Subcutaneous abdominal adipose tissue (tissue), 5 donors: ENCODE measurements at regions not wholly inside any gene's neighbourhood (a gene's known extent, or its start where the extent isn't known, plus 50 kb on each side); places are given as distances from the start of the nearest gene placed in this dataset.

Experiments
- H3K27ac ChIP-seq: one replicate; pipeline ENCODE4 v1.7.0; 2013; ENCODE audit warnings: low read depth, mild to moderate bottlenecking, inconsistent platforms, low read length, moderate library complexity
- H3K27me3 ChIP-seq, 5 donors: one replicate each; pipeline ENCODE4 v1.7.0; 2013; ENCODE audit warnings: low read length in 5 of 5, inconsistent platforms in 1 of 5; ENCODE audit not compliant: control insufficient read depth in 5 of 5, insufficient read depth in 4 of 5
- H3K36me3 ChIP-seq, 5 donors: one replicate each; pipeline ENCODE4 v1.7.0; 2013; ENCODE audit warnings: low read length in 5 of 5; ENCODE audit not compliant: control insufficient read depth in 5 of 5, insufficient read depth in 5 of 5
- H3K4me1 ChIP-seq, 5 donors: one replicate each; pipeline ENCODE4 v1.7.0; 2013; ENCODE audit warnings: low read length in 5 of 5, mild to moderate bottlenecking in 3 of 5, moderate library complexity in 1 of 5; ENCODE audit not compliant: control insufficient read depth in 5 of 5, insufficient read depth in 5 of 5
- H3K4me3 ChIP-seq, 5 donors: one replicate each; pipeline ENCODE4 v1.7.0; 2013; ENCODE audit warnings: low read length in 5 of 5, low read depth in 1 of 5
- H3K9ac ChIP-seq, 5 donors: one replicate each; pipeline ENCODE4 v1.7.0; 2013; ENCODE audit warnings: low read length in 5 of 5, mild to moderate bottlenecking in 4 of 5, moderate library complexity in 3 of 5
- H3K9me3 ChIP-seq, 5 donors: one replicate each; pipeline ENCODE4 v1.7.0; 2013; ENCODE audit warnings: low read length in 5 of 5; ENCODE audit not compliant: control insufficient read depth in 5 of 5
- donor health status: healthy.
- donor health status: healthy.
- donor health status: healthy.
- donor health status: healthy.
- donor health status: healthy.

DNA sequence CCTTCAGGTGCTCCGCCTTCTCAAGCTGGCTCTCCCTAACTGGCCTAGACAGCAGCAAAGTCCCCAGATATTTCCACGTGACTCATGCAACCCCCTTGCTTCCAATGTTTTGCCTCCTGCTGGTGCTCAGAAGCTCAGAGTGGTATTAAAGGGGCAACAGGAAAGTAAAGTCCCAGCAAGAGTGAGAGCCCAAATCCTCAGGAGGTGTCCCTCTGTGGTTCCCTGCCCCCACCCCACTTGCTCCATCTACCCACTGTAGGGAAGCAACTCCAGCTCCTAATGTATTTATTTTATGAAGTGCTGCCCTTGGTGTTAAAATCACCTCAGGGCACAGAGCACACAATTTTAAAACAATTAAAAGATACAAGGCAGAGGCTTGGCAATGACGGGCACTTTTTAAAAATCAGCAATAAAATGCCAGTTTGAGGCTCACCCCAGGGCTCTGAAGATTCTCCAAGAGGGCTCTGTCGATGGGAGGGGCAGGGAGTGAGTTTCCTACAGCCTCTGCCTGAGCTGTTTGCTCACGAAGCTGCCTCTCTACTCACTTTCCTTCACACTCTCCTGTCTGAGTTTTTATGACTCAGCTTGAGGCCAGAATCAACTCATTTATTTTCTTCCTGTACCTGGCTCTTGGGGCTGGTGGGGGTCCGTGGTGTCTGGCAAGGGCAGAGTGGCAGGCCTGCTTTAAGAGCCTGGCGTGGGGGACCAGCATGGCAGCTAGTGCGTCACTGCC lies 81.9 kb upstream of the MAX start:
- Histone ChIP-seq H3K27me3 (peaks cover 3 to 6% (median 4%) of the 10 kb centered on the region in 5 donors), H3K9me3 (peaks cover 0 to 11% (median 6%) of the 10 kb centered on the region in 5 donors), H3K4me1 (peaks cover 0 to 5% (median 4%) of the 10 kb centered on the region in 5 donors), H3K4me3 (no peak overlapping the region), H3K27ac (no peak overlapping the region), H3K36me3 (no peaks in the 10 kb centered on the region), H3K9ac (no peak overlapping the region)

DNA sequence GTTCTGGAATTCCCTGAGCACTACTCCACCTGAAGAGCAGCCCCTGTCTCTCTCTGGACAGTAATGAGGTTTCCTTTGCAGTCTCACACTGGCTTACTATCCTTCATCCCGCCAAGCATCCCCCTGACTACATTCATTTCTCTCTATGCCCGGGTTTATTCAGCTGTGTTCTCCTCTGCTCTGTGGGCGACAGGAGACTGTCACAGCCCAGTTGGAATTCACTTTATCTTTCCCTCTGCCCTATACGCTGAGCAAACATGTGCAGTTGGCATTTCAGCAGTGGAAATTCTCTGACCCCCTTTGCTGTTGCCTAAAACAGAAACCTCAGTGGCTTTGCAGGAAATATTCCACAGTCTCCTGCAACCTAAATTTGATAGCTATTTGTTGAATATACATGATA lies 83.5 kb upstream of the MAX start:
- Histone ChIP-seq H3K36me3 (no peaks in the 10 kb centered on the region), H3K4me3 (no peak overlapping the region), H3K27ac (no peak overlapping the region), H3K4me1 (no peaks in the 10 kb centered on the region), H3K9me3 (peaks cover 0 to 11% (median 6%) of the 10 kb centered on the region in 5 donors), H3K9ac (no peak overlapping the region), H3K27me3 (peaks cover 3 to 8% (median 5%) of the 10 kb centered on the region in 5 donors)

DNA sequence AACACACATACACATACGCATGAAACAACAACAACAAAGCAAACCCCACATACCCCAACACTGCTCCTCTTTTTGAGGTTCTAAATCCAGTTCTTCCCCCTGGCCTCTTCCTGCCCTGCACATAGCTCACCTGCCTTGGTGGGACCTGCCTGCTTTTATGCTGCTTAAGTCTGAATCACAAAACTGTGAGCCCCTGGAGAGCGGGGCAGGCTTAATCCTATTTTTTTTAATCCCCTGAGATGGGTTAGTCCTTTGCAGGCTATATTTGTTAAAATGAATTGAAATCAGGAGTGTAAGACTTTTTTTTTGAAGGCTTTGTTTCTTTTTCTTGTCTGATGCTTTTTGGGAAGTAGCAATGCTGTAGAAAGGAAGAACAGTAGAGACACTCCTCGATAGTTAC lies 84.6 kb upstream of the MAX start:
- Histone ChIP-seq H3K36me3 (no peaks in the 10 kb centered on the region), H3K9me3 (peaks cover 0 to 9% (median 5%) of the 10 kb centered on the region in 5 donors), H3K4me1 (no peaks in the 10 kb centered on the region), H3K9ac (no peak overlapping the region), H3K27me3 (peaks cover 3 to 8% (median 5%) of the 10 kb centered on the region in 5 donors), H3K4me3 (no peak overlapping the region), H3K27ac (no peak overlapping the region)

DNA sequence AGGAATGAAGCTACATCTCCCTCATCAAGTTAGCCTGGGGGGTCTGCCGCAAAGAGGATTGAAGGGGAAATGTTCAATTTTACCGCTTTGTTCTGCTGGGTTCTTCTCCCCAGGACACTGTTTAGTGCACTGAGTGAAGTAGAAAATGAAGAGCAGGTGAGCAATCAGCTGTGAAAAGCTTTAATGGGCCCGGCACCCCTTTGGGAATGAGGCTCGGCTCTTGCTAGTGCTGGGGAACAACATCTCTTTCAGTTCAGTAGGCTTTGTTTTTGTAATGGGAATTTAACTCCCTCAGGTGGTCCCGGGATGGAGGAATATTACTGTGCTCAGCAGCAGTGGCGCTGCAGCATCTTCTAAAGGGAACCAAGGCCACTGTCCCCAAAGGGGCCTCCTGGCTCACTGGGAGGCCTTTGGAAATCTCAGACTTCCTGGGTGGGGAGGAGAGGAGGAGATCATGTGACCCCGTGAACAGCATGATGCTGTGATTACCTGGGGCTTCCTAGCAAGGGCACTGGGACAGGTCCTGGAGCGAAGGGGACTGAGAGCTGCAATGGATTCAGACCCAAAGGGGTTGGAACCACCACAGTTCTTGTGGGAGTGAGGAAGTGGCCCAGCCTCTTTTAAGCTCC lies 85.2 kb upstream of the MAX start:
- Histone ChIP-seq H3K27me3 (peaks cover 3 to 8% (median 5%) of the 10 kb centered on the region in 5 donors), H3K36me3 (no peaks in the 10 kb centered on the region), H3K4me3 (no peak overlapping the region)

DNA sequence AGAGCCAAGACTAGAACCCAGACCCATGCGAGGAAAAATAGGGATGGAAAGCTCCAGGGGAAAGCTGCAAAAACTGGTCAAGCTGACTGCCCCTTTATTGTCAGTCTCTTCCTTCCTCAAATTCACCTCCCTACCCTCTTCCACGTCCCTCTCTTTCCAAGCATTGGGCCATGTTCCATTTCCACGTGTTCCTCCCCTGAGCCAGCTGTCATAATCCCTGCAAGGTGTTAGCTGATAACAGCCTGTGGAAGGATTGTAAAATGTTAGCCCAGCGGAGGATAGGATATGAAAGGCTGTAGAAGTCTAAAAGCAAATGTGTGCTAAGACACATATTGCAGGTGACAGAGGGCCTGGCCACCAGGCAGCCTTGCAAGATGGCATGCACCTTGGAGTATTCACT lies 88.0 kb upstream of the MAX start:
- H3K4me1 ChIP-seq = no peaks in the 10 kb centered on the region
- no peaks in the 10 kb centered on the region for H3K9me3 ChIP-seq
- H3K27ac ChIP-seq = no peak overlapping the region
- H3K27me3 ChIP-seq = peaks cover 3 to 8% (median 5%) of the 10 kb centered on the region in 5 donors
- no peak overlapping the region for H3K9ac ChIP-seq
- no peaks in the 10 kb centered on the region for H3K36me3 ChIP-seq
- H3K4me3 ChIP-seq = no peak overlapping the region

More for the DNA sequence above, 85.2 kb upstream of the MAX start:
- H3K27ac ChIP-seq = no peak overlapping the region
- H3K4me1 ChIP-seq = no peaks in the 10 kb centered on the region
- peaks cover 0 to 3% (median 1%) of the 10 kb centered on the region in 5 donors for H3K9me3 ChIP-seq
- H3K9ac ChIP-seq = no peak overlapping the region

DNA sequence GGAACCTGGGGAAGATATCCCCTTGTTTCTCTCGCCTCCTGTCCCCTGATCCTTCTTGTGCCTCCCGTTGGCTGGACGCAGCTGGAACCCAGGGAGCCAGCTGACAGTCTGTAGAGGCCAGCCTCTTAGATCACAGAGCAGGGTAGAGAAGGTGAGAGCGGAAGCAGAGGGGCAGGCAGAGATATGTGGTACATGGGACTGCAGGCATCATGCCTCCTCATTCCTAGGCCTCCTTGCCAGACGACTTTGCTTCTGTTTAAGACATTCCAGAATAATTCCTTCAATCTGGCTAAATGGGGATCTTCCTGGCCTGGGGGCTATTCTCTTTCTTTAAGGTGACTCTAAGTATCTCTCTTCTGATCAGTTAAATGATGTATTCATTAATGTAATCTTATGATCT lies 89.4 kb upstream of the MAX start:
- H3K27me3 ChIP-seq = peaks cover 0 to 4% (median 2%) of the 10 kb centered on the region in 5 donors
- H3K4me3 ChIP-seq = no peak overlapping the region
- H3K4me1 ChIP-seq = no peaks in the 10 kb centered on the region
- H3K36me3 ChIP-seq = no peaks in the 10 kb centered on the region
- no peak overlapping the region for H3K27ac ChIP-seq
- H3K9me3 ChIP-seq = no peaks in the 10 kb centered on the region
- no peak overlapping the region for H3K9ac ChIP-seq

DNA sequence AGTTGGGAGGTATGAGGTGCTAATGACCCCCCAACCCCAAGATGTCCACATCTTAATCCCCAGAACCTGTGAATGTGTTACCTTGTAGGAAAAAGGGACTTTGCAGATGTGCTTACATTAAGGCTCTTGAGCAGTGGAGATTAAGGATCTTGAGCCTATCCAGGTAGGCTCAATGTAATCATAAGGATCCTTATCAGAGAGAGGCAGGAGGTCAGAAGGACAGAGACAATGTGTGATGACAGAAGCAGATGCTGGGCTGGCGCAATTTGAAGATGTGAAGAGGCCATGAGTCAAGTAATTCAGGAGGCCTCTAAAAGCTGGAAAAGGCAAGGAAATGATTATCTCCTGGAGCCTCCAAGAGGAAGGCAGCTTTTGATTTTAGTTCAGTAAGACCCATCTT lies 90.4 kb upstream of the MAX start:
- H3K27me3 ChIP-seq = peaks cover 0 to 4% (median 0%) of the 10 kb centered on the region in 5 donors

DNA sequence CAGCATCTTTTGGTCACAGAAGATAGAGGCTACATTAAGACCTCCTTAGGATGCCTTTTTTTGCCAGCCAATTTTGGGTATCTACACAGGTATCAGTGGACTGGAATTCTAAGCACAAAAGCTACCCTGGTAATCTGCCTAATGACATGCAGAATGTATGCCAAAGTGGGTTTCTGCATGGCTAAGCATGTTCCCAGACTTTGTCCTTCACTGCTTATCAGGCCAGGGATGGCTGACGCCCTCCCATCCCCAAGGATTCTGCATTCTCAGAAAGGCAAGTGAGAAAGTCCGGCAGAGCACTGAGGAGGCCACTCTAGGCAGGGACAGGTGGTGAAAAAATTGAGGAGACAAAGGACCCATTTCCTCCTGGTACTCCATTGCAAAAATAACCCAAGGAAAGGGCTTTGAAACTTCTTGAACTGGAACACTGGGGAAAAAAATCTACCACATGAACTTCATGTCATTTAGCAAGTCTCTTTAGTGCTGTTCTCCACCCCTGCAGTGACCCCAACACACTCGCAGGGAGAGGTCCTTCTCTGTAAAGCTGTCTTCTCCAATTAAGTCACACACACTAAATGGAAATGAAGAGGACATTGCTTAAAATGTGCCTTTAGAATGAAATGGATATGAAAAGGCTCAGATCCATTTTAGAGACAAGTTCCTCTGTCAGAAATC lies 91.7 kb upstream of the MAX start:
- Histone ChIP-seq H3K27me3 (peaks cover 0 to 4% (median 0%) of the 10 kb centered on the region in 5 donors), H3K27ac (no peak overlapping the region), H3K9ac (no peak overlapping the region), H3K4me1 (no peaks in the 10 kb centered on the region), H3K9me3 (no peaks in the 10 kb centered on the region), H3K4me3 (no peak overlapping the region), H3K36me3 (no peaks in the 10 kb centered on the region)

More for the DNA sequence above, 90.4 kb upstream of the MAX start:
- Histone ChIP-seq H3K4me1 (no peaks in the 10 kb centered on the region), H3K27ac (no peak overlapping the region), H3K9me3 (no peaks in the 10 kb centered on the region), H3K4me3 (no peak overlapping the region), H3K36me3 (no peaks in the 10 kb centered on the region), H3K9ac (no peak overlapping the region)

DNA sequence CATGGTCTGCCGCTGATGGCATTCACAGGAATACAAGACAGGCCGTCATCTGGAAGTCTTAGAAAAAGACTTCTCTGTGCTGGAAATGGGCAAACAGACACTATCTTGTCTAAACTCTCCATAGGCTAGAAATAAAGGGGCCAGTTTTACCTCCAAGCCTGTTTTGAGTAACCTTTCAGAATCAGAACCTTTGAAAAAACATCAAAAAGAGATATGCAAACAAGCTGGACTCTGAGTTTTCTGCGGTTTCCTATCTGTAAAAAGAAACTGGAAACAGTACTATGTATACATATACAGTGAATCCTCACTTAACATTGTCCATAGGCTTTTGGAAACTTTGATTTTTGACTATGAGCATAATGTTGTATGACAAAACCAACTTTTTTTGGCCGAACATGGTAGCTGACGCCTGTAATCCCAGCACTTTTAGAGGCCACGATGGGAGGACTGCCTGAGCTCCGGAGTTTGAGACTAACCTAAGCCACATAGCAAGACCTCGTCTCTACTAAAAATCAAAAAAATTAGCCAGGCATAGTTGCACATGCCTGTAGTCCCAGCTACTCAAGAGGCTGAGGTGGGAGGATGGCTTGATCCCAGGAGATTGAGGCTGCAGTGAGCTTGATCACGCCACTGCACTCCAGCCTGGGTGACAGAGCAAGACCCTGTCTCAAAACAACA lies 92.9 kb upstream of the MAX start:
- H3K27me3 ChIP-seq = peaks cover 0 to 4% (median 0%) of the 10 kb centered on the region in 5 donors
- H3K9me3 ChIP-seq = no peaks in the 10 kb centered on the region
- no peak overlapping the region for H3K27ac ChIP-seq
- no peak overlapping the region for H3K9ac ChIP-seq
- no peaks in the 10 kb centered on the region for H3K4me1 ChIP-seq
- H3K4me3 ChIP-seq = no peak overlapping the region
- H3K36me3 ChIP-seq = no peaks in the 10 kb centered on the region
